ENCODE measurements at regions not wholly inside any gene's neighbourhood (a gene's known extent, or its start where the extent isn't known, plus 50 kb on each side); places are given as distances from the start of the nearest gene placed in this dataset.
"Not testable (repeated sequence)": the region's sequence is repeated elsewhere in the genome, so short reads cannot be mapped to it uniquely, and the experiment has no call there.

GRCh38 chr14:49250109-49250508 lies 336.1 kb downstream of the RPS29 start:
- no peaks in the 10 kb centered on the region for H3K27me3 Mint-ChIP-seq (ENCODE audit: unreplicated experiment)
- peaks cover 7% of the 10 kb centered on the region for H3K9me3 Mint-ChIP-seq (ENCODE audit: unreplicated experiment)
- H3K4me1 Mint-ChIP-seq (ENCODE audit: low read depth, unreplicated experiment): no peaks in the 10 kb centered on the region
- no peaks in the 10 kb centered on the region for H3K36me3 Mint-ChIP-seq (ENCODE audit: unreplicated experiment)
- H3K4me3 Mint-ChIP-seq (ENCODE audit: unreplicated experiment): no peak overlapping the region
- no peak overlapping the region for H3K27ac Mint-ChIP-seq (ENCODE audit: unreplicated experiment)
- TF ChIP-seq CTCF (IDR thresholded peaks at IDR 0.05; ENCODE audit: partially characterized antibody, unreplicated experiment): no peak
- DNase-seq: no peak

GRCh38 chr14:49249022-49249421 lies 337.2 kb downstream of the RPS29 start:
- DNase-seq: no peak
- Mint-ChIP-seq H3K4me1 (ENCODE audit: low read depth, unreplicated experiment) (no peaks in the 10 kb centered on the region), H3K4me3 (ENCODE audit: unreplicated experiment) (no peak overlapping the region), H3K36me3 (ENCODE audit: unreplicated experiment) (no peaks in the 10 kb centered on the region), H3K9me3 (ENCODE audit: unreplicated experiment) (peaks cover 7% of the 10 kb centered on the region), H3K27me3 (ENCODE audit: unreplicated experiment) (no peaks in the 10 kb centered on the region), H3K27ac (ENCODE audit: unreplicated experiment) (no peak overlapping the region)
- TF ChIP-seq CTCF (IDR thresholded peaks at IDR 0.05; ENCODE audit: partially characterized antibody, unreplicated experiment): no peak

GRCh38 chr14:49243777-49244176 lies 342.4 kb downstream of the RPS29 start:
- H3K27ac Mint-ChIP-seq (ENCODE audit: unreplicated experiment); H3K36me3 Mint-ChIP-seq (ENCODE audit: unreplicated experiment); H3K9me3 Mint-ChIP-seq (ENCODE audit: unreplicated experiment); H3K27me3 Mint-ChIP-seq (ENCODE audit: unreplicated experiment); DNase-seq; H3K4me1 Mint-ChIP-seq (ENCODE audit: low read depth, unreplicated experiment); H3K4me3 Mint-ChIP-seq (ENCODE audit: unreplicated experiment): not testable (repeated sequence)

GRCh38 chr14:49240383-49240782 lies 345.8 kb downstream of the RPS29 start:
- peaks cover 14% of the 10 kb centered on the region for H3K36me3 Mint-ChIP-seq (ENCODE audit: unreplicated experiment)

GRCh38 chr14:49228552-49228951 lies 357.6 kb downstream of the RPS29 start:
- Mint-ChIP-seq H3K9me3 (ENCODE audit: unreplicated experiment) (peaks cover 2% of the 10 kb centered on the region), H3K4me3 (ENCODE audit: unreplicated experiment) (no peak overlapping the region), H3K36me3 (ENCODE audit: unreplicated experiment) (no peaks in the 10 kb centered on the region), H3K27me3 (ENCODE audit: unreplicated experiment) (no peaks in the 10 kb centered on the region), H3K27ac (ENCODE audit: unreplicated experiment) (no peak overlapping the region), H3K4me1 (ENCODE audit: low read depth, unreplicated experiment) (no peaks in the 10 kb centered on the region)
- no peak for DNase-seq
- TF ChIP-seq CTCF (IDR thresholded peaks at IDR 0.05; ENCODE audit: partially characterized antibody, unreplicated experiment): no peak

More at GRCh38 chr14:49240383-49240782, 345.8 kb downstream of the RPS29 start:
- DNase-seq: no peak
- Mint-ChIP-seq H3K4me3 (ENCODE audit: unreplicated experiment) (no peak overlapping the region), H3K9me3 (ENCODE audit: unreplicated experiment) (peaks cover 7% of the 10 kb centered on the region), H3K27ac (ENCODE audit: unreplicated experiment) (no peak overlapping the region), H3K27me3 (ENCODE audit: unreplicated experiment) (no peaks in the 10 kb centered on the region), H3K4me1 (ENCODE audit: low read depth, unreplicated experiment) (no peaks in the 10 kb centered on the region)
- no peak for TF ChIP-seq CTCF (IDR thresholded peaks at IDR 0.05; ENCODE audit: partially characterized antibody, unreplicated experiment)

- H3K4me1 Mint-ChIP-seq (ENCODE audit: low read depth, unreplicated experiment): no peaks in the 10 kb centered on the region
- no peak for TF ChIP-seq CTCF (IDR thresholded peaks at IDR 0.05; ENCODE audit: partially characterized antibody, unreplicated experiment)
- H3K27me3 Mint-ChIP-seq (ENCODE audit: unreplicated experiment): no peaks in the 10 kb centered on the region
- no peak overlapping the region for H3K27ac Mint-ChIP-seq (ENCODE audit: unreplicated experiment)
- H3K9me3 Mint-ChIP-seq (ENCODE audit: unreplicated experiment): no peaks in the 10 kb centered on the region
- no peak overlapping the region for H3K4me3 Mint-ChIP-seq (ENCODE audit: unreplicated experiment)
- H3K36me3 Mint-ChIP-seq (ENCODE audit: unreplicated experiment): no peaks in the 10 kb centered on the region
- DNase-seq: no peak
Observed at GRCh38 chr14:49221316-49221715, 364.9 kb downstream of the RPS29 start.

Measured in glutamatergic neuron (in vitro differentiated cells).